HFF-Myc (cell line): ENCODE measurements at regions not wholly inside any gene's neighbourhood (a gene's known extent, or its start where the extent isn't known, plus 50 kb on each side); places are given as distances from the start of the nearest gene placed in this dataset.

Experiments
- DNase-seq: peaks from one replicate; pipeline ENCODE4 v3.0.0-alpha.2; 2011; ENCODE audit warnings: low read depth; ENCODE audit errors: extremely low read depth
- H3K4me3 ChIP-seq: replicated peaks from 2 replicates; pipeline ENCODE4 v1.5.1; 2011; ENCODE audit warnings: low read depth, mild to moderate bottlenecking, control low read depth, low read length
- CTCF ChIP-seq: IDR thresholded peaks from 2 replicates; pipeline ENCODE4 v1.5.1; 2012; ENCODE audit warnings: mild to moderate bottlenecking, low read depth, low read length, control low read depth; ENCODE audit errors: missing control alignments

GRCh38 chr18:44503854-44504253 is 176.8 kb upstream of the SETBP1 start:
- DNase-seq, result no peak
- TF ChIP-seq CTCF, result no peak

GRCh38 chr18:44507729-44508325 is 172.9 kb upstream of the SETBP1 start:
- no peak overlapping the region for H3K4me3 ChIP-seq
- no peak for DNase-seq
- no peak for TF ChIP-seq CTCF

More at GRCh38 chr18:44503854-44504253, 176.8 kb upstream of the SETBP1 start:
- no peak overlapping the region for H3K4me3 ChIP-seq

- H3K4me3 ChIP-seq, result no peak overlapping the region
- TF ChIP-seq CTCF, result no peak
- no peak for DNase-seq
Measured at GRCh38 chr18:44508474-44508873, 172.2 kb upstream of the SETBP1 start.

GRCh38 chr18:44509048-44509447 is 171.6 kb upstream of the SETBP1 start:
- DNase-seq, result no peak
- no peak for TF ChIP-seq CTCF
- H3K4me3 ChIP-seq, result no peak overlapping the region

- no peak overlapping the region for H3K4me3 ChIP-seq
- TF ChIP-seq CTCF, result no peak
- DNase-seq, result no peak
Measured at GRCh38 chr18:44510390-44510789, 170.3 kb upstream of the SETBP1 start.

GRCh38 chr18:44513233-44513632 is 167.5 kb upstream of the SETBP1 start:
- DNase-seq, result no peak
- no peak overlapping the region for H3K4me3 ChIP-seq
- TF ChIP-seq CTCF, result no peak

- no peak overlapping the region for H3K4me3 ChIP-seq
- no peak for DNase-seq
- no peak for TF ChIP-seq CTCF
Measured at GRCh38 chr18:44514106-44514505, 166.6 kb upstream of the SETBP1 start.
